ENCODE measurements at regions not wholly inside any gene's neighbourhood (a gene's known extent, or its start where the extent isn't known, plus 50 kb on each side); places are given as distances from the start of the nearest gene placed in this dataset.
"Not testable (repeated sequence)": the region's sequence is repeated elsewhere in the genome, so short reads cannot be mapped to it uniquely, and the experiment has no call there.

DNA sequence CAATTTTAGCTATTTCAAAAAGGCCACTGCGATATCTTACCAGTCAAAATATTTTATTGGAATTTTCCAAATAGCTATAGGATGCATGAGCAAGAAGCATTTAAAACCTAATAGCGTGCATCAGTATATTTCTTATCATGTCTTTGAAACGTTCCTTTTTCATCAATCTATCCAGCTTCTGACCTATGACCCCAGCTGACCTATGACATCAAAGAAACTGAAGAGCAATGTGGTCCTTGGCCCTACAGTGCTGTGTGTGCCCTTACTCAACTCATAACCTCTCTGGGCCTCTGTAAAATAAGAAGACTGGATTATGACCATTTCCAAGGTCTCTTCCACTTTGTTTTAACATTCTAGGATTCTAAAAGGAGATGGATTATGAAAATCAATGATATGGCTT lies 118.2 kb downstream of the ZNF22 start:
- no peak for DNase-seq

DNA sequence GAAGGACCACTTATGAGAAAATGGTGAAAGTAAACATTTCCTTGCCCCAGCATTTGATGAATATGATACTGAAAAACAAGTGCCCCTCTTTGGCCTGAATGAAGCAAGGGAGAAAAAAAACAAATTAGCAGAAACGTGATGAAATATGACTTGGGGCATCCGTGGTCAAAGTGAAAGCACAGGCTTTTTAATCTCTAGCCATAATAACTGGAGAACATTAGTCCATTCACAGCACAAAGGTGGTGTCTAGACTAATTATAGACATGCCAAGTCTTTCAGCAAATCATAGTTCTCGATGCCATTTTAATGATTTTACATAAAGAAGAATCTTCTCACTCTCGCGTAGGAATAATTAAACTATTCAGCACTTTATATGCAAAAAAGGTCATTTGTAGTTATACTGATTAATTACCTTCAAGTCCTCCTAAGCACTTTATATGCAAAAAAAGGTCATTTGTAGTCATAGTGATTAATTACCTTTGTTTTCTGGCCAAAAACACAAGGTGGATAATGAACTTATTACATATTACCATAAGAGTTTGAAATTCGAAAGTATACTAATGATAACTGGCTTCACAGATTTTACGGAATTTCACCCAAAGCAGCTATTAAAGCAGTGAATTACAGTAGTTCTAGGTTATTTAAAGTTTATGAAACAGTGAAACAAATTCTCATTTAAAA lies 121.6 kb downstream of the ZNF22 start:
- DNase-seq = not testable (repeated sequence)

DNA sequence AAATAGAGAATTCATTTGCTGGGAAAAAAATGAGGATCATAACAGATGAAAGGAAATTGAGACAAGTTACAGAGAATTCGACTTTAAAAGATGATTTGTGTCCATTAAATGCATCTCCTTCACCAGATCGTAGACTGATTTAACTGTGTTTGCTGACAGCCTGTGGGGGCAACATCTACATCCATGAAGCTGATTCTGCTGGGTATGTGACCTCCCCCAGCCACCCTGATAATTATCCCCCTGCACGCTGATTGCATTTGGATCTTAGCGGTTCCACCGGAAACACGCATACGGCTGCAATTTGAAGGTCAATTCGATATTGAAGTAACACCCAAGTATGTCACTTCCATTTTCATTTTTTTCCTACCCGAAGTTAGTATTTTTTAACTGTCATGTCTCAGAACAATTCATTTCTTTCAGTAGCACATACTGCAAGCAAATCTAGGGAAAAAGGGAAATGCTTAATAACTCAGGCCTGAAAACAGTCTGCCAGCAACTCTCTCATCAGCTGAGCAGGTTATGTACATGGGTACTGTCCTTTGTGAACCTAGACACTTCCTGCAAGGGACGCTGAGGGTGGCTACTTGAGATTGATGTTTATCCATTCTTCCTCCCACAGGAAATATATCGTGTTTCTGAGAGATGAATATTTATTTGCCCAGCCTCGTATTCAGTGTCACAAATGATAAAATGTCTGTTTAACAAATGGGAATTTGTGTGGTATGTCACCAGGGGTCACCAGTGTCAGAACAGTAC lies 134.9 kb downstream of the ZNF22 start:
- no peak for DNase-seq

DNA sequence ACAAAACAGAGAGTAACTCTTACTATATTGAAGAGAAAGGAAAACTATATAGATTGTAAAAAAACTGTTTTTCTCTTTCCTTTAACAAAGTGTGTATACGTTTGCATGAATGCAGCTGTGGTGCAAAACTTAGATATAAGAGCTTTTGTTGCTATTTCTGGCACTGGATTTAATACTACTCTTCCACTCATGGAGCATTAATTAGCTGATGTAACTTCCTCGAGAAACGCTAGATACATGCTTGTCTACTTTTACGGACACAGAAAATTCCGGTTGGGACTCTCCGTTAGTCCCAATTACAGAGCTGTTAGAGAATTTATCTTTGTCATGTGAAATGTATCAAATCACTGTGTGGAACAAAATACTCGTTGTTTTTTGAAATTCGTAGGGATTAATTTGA lies 135.5 kb downstream of the ZNF22 start:
- no peak for DNase-seq

DNA sequence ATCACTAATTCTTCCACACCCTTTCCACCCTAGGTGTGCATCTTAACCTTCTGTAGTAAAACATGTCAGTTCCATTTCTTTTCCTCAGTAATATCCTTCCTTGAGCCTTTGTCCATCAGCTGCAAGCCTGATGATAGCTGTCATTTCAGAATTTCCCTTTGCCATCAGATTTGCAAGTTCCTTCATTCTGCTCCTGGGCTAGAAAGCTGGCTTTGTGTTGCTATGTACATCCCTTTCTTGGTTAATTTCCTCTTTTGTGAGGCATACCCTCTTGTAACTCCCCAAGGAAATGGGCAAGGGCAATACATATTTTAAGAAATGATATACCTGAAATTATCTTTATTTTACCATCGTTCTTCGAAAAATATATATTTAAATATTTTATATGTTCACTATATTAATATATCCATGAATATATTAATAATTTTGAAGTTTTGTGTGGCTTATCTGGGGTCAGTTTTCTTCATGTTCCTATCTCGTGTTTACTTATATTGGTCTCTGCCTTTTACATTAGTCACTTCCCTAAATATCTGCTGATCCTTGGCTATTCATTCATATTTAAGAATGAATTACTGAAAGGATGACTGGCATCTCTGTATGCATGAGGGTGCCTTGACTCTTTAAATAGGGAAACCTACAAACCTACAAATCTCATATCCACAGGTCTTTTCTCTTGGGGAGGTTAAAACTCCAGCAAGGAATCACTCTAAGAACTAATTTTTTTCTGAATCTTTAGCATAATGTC lies 143.8 kb downstream of the ZNF22 start:
- DNase-seq = no peak

DNA sequence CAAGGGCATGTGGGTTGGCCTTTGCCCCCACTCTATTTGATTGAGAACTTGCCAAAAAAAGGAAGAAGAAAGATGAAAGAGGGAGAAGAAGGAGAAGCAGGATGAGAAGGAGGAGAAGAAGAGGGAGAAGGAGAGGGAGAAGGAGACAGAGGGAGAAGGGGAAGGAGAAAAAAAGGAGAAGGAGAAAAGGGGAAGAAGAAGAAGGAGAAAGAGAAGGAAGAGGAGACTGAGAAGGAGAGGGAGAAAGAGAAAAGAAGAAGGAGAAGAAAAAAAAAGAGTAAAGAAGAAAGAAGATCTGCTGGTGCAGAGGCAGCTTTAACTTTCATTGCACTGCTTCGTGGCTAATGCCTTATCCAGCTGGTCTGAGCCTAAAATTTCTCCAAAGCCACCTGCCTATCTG lies 144.4 kb downstream of the ZNF22 start:
- not testable (repeated sequence) for DNase-seq

DNA sequence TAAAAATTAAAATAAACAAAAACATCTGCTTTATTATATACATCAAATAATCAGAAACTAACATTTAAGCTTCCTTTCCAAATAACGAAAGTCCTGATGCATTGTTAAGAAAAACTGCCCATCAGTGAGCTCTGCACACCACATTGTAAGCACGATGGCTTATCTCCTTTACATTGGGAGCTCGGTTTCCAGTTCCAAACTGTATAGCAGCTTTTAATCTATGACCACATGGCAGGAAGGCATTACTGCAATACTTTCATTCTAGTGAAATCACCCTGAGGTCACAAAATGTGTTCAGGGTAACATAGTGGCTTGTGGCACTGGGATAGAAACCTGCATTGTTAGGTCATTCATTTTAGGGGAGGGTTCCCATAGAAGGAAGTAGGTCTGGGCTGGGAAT lies 146.3 kb downstream of the ZNF22 start:
- DNase-seq = no peak

DNA sequence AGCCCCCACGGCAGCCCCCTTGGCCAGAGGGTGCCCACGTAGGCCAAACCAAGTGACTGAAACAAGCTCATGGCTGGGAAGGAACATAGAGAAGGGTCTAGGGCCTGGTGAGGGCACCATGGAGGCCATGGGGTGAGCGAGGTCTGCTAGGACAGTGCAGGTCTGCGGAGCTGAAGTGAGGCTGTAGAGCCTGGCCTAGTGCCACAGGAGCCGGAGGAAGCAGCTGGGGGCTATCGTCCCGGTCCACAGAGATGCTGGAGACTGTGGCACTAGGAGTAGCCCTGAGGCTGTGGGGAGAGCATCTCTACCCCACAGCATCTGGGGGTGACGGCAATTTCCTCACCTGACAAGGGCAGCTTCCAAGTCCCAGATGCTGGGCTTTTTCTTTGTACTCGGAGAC lies 150.3 kb downstream of the ZNF22 start:
- no peak for DNase-seq

DNA sequence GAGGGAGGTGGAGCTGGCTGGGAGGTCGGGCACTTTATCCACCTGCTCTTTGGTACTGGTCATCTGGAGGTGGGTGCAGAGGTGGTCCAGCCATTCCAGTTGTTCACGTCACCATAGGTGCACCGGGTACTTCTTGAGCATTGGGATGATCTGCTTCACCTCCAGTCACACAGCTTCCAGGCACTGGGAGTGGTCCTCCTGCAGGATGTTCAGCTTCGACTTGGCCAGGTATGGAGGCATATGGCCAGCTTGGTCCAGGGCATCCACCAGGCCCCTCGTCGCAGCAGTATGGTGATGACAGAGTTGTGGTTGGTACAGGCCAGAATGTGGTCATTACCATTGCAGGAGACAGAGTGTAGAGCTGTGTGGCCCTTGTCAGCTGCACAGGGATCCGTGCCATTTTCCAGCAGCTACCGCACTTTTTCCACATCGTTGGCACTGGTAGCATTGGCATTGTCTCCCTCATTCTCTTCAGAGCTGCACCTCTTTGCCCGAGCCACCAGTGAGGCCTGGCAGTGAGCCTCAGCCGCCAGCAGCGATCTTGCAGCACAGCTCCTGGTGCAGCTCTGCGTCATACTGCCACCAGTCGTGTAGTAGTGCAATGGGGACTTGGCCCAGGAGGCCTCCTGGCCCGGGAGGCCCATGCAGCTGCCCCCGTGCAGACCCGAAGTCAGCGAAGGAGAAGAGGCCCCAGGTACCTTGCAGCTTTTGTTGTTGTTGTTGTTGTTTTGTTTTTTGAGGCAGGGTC lies 150.9 kb downstream of the ZNF22 start:
- DNase-seq = no peak

DNA sequence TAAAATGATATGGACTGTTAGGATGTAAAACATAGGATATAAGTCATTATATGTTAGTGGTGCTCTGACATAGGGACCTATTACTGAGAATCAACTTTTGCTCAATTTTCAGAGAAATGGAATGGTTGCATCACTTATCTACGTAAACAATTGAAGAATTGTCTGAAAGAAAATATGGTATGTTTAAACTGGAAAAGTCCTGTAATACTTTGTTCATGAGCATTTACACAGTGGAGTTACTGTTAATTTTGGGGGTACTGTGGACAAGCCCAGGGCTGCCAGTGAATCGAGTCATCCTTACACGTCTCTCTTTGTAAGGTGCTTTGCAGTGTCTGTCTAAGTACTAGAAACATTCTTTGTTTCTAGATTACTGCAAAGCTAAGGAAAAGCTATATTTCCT lies 152.0 kb downstream of the ZNF22 start:
- DNase-seq = no peak

DNA sequence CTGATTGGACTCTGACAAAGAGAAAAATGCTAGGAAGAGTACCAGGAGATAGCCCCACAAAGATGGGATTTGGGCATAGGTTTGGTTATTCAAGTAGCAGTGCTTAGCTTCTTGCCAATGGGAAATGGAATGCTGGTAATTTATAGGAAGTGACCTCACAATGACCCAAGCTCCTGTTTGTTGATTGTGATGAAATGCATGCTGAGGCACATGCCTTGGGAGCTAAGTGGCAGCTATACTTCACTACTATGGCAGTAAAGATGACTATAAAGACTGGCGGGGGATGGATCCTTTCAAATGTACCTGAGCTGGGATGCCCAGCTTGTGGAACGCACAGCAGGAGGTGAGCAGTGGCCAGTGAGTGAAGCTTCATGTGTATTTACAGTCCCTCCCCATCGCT lies 153.8 kb downstream of the ZNF22 start:
- DNase-seq = no peak

DNA sequence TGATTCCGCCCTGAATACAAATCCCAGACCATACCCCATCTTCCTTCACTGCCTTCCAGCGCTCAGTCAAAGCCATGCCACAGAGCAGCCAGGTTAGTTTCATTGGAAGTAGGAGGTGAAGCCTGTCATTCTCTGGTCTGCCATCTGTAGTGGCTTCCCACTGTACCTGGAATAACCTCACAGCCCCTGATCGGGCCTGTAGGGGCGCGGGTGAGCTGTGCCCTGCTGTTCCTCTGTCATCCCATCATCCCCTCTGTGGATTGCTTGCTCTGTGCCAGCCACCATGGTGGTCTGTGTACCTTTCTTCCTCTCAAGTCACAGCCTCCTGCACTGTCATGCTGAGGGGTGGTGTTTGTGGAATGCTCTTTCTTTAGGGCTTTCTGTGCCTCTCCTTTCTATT lies 155.1 kb downstream of the ZNF22 start:
- no peak for DNase-seq

DNA sequence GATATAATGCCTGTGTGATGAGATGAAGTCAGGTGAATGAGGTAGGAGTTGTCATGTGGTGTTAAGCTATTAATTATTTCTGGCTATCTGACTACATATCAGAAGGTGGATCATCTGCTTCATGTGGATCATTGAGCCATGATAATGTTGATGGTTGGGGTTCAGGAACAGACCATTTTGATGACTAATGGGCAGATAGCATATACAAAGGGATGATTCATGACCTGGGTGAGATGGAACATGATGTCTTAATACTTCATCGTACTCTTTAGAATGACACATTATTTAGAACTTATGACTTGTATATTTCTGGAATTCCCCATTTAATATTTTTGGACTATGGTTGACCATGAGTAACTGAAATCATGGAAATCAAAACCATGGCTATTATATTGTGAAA lies 155.1 kb downstream of the OR13A1 start:
- no peak for DNase-seq

DNA sequence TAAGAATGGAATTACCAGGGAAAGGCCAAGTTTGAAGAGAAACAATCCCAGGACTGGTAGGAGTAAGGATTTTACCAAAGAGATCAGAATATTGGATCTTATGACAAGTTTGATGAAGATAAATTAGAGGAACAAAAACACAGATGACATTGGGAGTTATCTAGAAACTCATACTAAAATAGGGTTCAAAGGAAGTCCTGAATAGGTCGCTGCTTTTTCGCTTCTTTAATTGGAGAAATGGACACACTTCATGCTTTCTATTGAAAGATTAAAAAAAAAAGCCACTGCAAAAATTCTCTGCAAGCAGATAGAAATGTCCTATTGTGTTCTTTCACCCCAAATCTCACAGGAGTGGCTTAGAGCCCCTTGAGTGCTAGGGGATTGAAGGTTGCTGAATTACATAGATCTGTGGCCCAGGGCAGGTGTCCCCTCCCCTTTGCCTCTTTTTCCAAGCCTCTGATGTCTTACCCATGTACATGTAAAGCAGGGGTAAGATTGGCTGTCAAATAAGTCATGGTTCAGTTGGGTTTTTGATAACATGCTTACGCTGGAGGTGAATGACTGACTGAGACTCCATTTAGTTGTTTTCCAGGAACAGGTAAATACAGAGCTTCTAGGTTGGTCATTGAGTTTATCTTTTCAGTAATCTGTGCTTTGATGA lies 152.0 kb downstream of the OR13A1 start:
- no peak for DNase-seq

DNA sequence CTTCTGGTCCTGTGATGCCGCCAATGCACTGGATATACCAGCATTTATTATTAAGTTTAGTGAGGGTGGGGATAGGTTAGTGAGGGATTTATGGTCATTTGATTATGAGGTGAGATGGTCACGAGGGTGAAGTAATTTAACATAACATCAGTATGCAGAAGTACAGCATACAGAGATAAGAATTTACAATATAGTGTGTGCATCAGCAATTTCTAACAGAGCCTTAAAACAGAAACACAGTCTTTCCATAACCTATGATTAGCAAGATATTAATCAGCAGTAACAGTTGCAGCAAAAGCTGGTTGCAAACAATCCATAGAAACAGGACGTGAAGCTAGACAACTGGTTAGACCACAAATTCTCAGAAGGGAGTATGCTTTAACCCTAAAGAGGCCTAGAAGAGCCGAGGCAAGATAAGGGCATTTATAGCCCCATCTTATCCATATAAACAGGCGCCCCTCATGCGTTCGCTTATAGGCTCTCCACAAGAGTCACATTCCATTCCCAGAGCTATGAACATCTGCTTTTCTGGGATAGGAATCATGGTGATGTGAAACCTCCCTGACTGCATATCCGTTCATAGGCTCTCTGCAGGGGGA lies 139.8 kb downstream of the OR13A1 start:
- not testable (repeated sequence) for DNase-seq

DNA sequence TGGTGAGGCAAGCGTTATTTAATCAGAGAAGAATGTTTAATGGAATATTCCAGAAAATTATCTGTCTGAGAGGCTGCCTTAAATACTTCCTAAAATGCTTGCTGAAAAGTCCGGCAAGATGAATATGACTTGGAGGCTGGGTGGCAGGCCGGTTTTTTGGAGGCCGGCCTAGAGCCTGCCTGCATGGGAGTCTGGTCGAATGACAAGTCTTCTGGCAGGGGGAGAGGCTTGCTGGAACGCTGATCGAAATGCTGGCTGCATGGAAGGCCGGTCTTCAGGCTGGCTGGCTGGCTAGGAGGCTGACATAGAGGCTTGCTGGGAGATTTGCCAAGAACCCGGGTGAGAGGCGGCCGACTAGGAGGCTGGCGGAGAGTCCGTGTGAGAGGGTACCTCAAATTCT lies 135.7 kb downstream of the OR13A1 start:
- no peak for DNase-seq

DNA sequence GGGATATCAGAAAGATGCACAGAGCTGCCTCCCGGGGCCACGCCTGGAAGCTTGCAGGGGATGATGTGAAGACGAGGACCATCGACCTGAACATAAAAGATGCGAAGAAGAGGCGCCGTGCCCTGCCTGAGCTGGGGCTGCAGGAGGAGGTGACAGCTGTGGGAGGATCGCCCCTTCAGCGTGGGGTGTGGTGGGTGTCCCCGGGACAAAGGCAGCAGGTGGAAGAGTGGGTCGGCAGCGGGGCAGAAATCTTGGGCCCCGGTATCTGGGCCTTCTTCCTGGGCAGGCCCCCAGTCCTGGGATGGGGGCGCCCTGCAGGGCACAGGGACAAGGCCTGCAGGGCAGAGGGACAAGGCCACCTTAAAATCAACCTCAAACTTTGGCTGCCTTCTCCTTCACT lies 134.9 kb downstream of the OR13A1 start:
- no peak for DNase-seq

DNA sequence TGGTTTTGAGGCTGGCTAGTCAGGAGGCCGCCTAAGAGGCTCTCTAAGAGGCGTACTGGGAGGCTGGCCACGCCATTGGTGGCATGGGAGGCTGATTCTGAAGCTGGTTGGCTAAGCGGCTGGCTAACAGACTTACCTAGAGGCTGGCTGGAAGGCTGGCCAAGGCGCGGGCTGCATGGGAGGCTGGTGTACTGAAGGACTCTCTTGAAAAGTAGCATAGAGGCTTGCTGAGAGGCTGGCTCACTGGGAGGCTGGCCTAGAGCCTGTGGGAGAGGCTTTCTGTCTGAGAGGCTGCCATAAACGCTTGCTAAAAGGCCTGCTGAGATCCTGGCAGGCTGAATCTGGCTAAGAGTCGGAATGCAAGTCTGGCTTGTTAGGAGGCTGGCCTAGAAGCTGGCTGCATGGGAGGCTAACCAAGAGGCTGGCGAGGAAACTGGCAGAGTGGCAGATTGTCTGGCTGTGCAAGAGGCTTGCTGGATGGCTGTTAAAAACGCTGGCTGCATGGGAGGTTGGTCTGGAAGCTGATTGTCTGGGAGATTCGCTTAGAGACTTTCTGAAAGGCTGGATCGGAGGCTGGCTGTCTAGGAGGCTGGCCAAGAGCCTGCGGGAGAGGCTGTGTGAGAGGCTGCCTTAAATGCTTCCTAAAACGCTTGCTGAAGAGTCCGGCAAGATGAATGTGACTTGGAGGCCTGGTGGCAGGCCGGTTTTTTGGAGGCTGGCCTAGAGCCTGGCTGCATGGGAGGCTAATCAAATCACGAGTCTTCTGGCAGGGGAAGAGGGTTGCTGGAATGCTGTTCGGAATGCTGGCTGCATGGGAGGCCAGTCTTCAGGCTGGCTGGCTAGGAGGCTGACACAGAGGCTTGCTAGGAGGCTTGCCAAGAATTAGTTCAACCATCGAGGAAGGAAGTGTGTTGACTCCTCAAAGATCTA lies 134.2 kb downstream of the OR13A1 start:
- DNase-seq = no peak

DNA sequence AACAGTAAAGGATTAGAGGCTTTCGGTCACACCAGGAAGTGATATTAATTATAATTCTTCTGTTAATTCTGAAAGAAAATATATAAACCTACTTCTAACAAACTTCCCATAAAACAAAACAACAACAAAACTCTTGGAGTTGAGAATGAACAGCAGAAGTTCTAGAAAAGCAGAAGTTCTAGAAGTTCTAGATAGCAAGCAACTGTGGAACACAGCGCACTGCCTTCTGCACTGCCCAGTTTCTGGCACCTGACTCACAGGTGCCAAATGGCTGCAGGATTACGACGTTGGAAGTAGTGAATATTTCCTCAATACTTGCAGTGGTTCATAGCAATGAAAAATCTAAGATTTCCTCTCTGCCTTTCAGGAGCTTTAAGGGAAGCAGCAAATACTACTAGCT lies 132.2 kb downstream of the OR13A1 start:
- DNase-seq = no peak

DNA sequence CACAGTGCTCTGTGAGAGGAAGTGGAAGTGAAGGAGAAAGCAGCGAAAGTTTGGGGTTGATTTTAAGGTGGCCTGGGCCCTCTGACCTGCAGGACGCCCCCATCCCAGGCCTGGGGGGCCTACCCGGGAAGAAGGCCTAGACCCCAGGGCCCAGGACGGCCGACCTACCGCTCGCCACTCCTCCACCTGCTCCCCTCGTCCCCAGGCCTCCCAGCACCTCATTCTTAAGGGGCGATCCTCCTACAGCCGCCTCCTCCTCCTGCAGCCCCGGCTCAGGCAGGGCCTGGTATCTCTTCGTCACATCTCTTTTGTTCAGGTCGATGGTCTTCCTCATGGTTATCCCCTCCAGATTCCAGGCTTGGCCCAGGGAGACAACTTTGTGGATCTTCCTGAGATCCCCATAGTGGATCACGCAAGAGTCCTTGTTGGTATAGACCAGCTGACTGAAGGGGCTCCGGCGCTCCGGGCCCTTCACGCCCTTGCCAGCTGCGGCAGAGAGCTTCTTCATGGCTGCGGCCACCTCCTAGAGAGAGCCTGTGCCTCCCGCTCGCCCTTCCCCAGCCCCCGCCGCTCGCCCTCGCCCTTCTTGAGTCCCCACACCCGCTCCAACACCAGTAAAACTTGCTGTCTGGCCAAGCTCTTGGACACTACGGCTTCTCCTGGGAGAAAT lies 117.5 kb downstream of the OR13A1 start:
- DNase-seq = no peak

Data from CD4-positive, alpha-beta T cell treated with Interleukin-4 for 1 hour (primary cell).